ENCODE measurements at regions not wholly inside any gene's neighbourhood (a gene's known extent, or its start where the extent isn't known, plus 50 kb on each side); places are given as distances from the start of the nearest gene placed in this dataset.

- H3K9ac ChIP-seq (ENCODE audit: insufficient read depth, low read length, poor library complexity, severe bottlenecking) = no peak overlapping the region
- H3K4me2 ChIP-seq (replicated peaks; ENCODE audit: extremely low read depth, low read length, poor library complexity, severe bottlenecking) = no peak overlapping the region
- H3K27ac ChIP-seq (ENCODE audit: low read depth in 1 of 2, low read length in 2 of 2) = no peak overlapping the region
- intact Hi-C loops (cut with micrococcal nuclease) = no loop called here
- Mint-ChIP-seq H3K9me3 (peaks cover 0 to 2% (median 0%) of the 10 kb centered on the region in 7 donors), H3K36me3 (no peaks in the 10 kb centered on the region), H3K4me1 (peaks cover 5% of the 10 kb centered on the region), H3K27ac (no peak overlapping the region), H3K4me3 (no peak overlapping the region), H3K27me3 (ENCODE audit: low read depth in 3 of 3) (peaks cover 0 to 1% (median 0%) of the 10 kb centered on the region in 3 donors)
- TF ChIP-seq, protein P1, sequence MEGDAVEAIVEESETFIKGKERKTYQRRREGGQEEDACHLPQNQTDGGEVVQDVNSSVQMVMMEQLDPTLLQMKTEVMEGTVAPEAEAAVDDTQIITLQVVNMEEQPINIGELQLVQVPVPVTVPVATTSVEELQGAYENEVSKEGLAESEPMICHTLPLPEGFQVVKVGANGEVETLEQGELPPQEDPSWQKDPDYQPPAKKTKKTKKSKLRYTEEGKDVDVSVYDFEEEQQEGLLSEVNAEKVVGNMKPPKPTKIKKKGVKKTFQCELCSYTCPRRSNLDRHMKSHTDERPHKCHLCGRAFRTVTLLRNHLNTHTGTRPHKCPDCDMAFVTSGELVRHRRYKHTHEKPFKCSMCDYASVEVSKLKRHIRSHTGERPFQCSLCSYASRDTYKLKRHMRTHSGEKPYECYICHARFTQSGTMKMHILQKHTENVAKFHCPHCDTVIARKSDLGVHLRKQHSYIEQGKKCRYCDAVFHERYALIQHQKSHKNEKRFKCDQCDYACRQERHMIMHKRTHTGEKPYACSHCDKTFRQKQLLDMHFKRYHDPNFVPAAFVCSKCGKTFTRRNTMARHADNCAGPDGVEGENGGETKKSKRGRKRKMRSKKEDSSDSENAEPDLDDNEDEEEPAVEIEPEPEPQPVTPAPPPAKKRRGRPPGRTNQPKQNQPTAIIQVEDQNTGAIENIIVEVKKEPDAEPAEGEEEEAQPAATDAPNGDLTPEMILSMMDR (IDR thresholded peaks at IDR 0.05) = no peak
- 92% methylated on average over 2 of the region's 3 CpGs for WGBS (ENCODE audit: insufficient coverage)
- no peak for DNase-seq
- no peak overlapping the region for H3K4me3 ChIP-seq (replicated peaks in 1 of 3; ENCODE audit: low read depth in 2 of 3, low read length in 3 of 3)
- H3K79me2 ChIP-seq (ENCODE audit: insufficient read depth, low read length) = no peaks in the 10 kb centered on the region
- H3K9me3 ChIP-seq (replicated peaks in 1 of 2; ENCODE audit: control insufficient read depth in 1 of 2, insufficient read depth in 1 of 2, low read length in 2 of 2) = no peaks in the 10 kb centered on the region
- H4K20me1 ChIP-seq (ENCODE audit: insufficient read depth, low read length) = no peaks in the 10 kb centered on the region
- no peaks in the 10 kb centered on the region for H3K27me3 ChIP-seq (ENCODE audit: control insufficient read depth in 2 of 2, insufficient read depth in 2 of 2, low read length in 2 of 2)
- H2AFZ ChIP-seq (ENCODE audit: insufficient read depth, low read depth, low read length, poor library complexity, severe bottlenecking) = no peak overlapping the region
- H3K36me3 ChIP-seq (replicated peaks in 1 of 2; ENCODE audit: control insufficient read depth in 1 of 2, insufficient read depth in 2 of 2, low read length in 2 of 2) = no peaks in the 10 kb centered on the region
- no peaks in the 10 kb centered on the region for H3K4me1 ChIP-seq (ENCODE audit: control insufficient read depth in 1 of 2, insufficient read depth in 2 of 2, low read length in 2 of 2)
These were observed 79.1 kb upstream of the RAPGEF2 start for GRCh38 chr4:159023741-159024140.

- intact Hi-C loops (cut with micrococcal nuclease) = no loop called here
- H3K4me3 ChIP-seq (replicated peaks in 1 of 3; ENCODE audit: low read depth in 2 of 3, low read length in 3 of 3) = no peak overlapping the region
- H2AFZ ChIP-seq (ENCODE audit: insufficient read depth, low read depth, low read length, poor library complexity, severe bottlenecking) = no peak overlapping the region
- H3K79me2 ChIP-seq (ENCODE audit: insufficient read depth, low read length) = no peaks in the 10 kb centered on the region
- H4K20me1 ChIP-seq (ENCODE audit: insufficient read depth, low read length) = no peaks in the 10 kb centered on the region
- H3K4me3 Mint-ChIP-seq = no peak overlapping the region
- H3K27me3 Mint-ChIP-seq (ENCODE audit: low read depth in 3 of 3) = peaks cover 0 to 1% (median 0%) of the 10 kb centered on the region in 3 donors
- TF ChIP-seq, protein P1 (IDR thresholded peaks at IDR 0.05) = no peak
- H3K4me1 ChIP-seq (ENCODE audit: control insufficient read depth in 1 of 2, insufficient read depth in 2 of 2, low read length in 2 of 2) = no peaks in the 10 kb centered on the region
- H3K4me2 ChIP-seq (replicated peaks; ENCODE audit: extremely low read depth, low read length, poor library complexity, severe bottlenecking) = no peak overlapping the region
- no peaks in the 10 kb centered on the region for H3K36me3 Mint-ChIP-seq
- WGBS (ENCODE audit: insufficient coverage) = no CpG with 5 or more reads among the region's 5 CpGs
- no peaks in the 10 kb centered on the region for H3K9me3 ChIP-seq (replicated peaks in 1 of 2; ENCODE audit: control insufficient read depth in 1 of 2, insufficient read depth in 1 of 2, low read length in 2 of 2)
- no peaks in the 10 kb centered on the region for H3K27me3 ChIP-seq (ENCODE audit: control insufficient read depth in 2 of 2, insufficient read depth in 2 of 2, low read length in 2 of 2)
- no peak overlapping the region for H3K27ac ChIP-seq (ENCODE audit: low read depth in 1 of 2, low read length in 2 of 2)
- peaks cover 5% of the 10 kb centered on the region for H3K4me1 Mint-ChIP-seq
- no peaks in the 10 kb centered on the region for H3K36me3 ChIP-seq (replicated peaks in 1 of 2; ENCODE audit: control insufficient read depth in 1 of 2, insufficient read depth in 2 of 2, low read length in 2 of 2)
- DNase-seq = no peak
- no peaks in the 10 kb centered on the region for H3K9me3 Mint-ChIP-seq
- H3K9ac ChIP-seq (ENCODE audit: insufficient read depth, low read length, poor library complexity, severe bottlenecking) = no peak overlapping the region
- no peak overlapping the region for H3K27ac Mint-ChIP-seq
These were observed 78.6 kb upstream of the RAPGEF2 start for GRCh38 chr4:159024266-159024665.
